HG02678 (cell line): ENCODE measurements at regions not wholly inside any gene's neighbourhood (a gene's known extent, or its start where the extent isn't known, plus 50 kb on each side); places are given as distances from the start of the nearest gene placed in this dataset.

Source experiments
- ATAC-seq: cut with Tn5 transposase; IDR thresholded peaks from one replicate; pipeline ENCODE4 v1.9.1; 2021; ENCODE audit warnings: mild to moderate bottlenecking, moderate library complexity; ENCODE audit not compliant: unreplicated experiment

DNA sequence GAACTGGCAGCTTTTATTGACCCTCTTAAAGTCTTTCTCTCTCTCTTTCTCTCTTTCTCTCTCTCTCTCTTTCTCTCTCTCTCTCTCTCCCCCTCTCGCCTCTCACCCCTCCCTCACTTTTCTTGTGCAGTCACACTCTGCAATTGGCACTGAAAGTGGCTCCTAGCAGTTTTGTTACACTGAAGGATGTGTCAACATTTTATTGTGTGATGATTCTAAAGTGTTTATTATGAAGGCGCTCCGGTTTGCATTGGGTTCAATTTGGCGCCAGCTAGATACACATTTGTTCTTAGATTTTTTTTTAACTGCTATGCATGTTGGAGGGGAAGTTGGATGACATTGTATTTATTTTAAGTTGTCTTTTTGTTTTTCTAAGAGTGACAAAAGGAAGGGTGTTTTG lies 64.0 kb upstream of the CHRM3 start:
- ATAC-seq = no peak

DNA sequence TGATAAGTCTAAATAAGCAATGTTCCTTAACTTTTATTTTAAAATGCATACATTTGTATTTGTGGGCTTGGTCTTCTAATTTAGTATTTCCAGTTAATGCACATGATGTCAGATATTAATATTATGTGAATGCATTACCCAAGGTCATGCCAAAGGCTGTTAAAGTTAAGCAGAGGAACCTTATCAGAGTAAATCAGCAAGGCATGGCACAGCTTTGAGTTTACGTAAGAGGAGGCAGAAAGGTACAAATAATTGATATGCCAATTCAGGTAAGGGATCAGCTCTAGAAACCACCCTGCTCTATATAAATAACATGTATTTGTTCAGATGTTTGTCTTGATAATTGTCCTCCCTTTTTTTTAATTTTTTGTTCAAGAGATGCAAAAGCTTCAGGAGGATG lies 64.5 kb upstream of the CHRM3 start:
- no peak for ATAC-seq

DNA sequence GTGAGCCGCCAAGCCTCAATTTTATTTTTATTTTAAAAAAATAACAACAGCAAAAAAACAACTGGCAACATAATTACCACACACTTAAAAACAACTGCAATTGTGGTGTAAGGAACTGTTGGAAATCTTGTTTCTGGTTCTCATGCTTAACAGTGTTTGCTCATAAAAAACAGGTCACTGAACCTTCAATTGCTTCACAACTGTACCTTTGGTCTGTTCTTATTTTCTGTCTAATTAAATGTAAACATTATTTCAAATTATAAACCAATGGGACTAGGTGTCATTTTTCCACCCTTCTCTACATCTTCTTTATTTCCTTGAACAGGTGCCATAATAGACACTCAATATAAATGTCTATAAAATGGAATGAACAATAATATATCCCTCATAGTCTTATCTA lies 68.4 kb upstream of the CHRM3 start:
- no peak for ATAC-seq

DNA sequence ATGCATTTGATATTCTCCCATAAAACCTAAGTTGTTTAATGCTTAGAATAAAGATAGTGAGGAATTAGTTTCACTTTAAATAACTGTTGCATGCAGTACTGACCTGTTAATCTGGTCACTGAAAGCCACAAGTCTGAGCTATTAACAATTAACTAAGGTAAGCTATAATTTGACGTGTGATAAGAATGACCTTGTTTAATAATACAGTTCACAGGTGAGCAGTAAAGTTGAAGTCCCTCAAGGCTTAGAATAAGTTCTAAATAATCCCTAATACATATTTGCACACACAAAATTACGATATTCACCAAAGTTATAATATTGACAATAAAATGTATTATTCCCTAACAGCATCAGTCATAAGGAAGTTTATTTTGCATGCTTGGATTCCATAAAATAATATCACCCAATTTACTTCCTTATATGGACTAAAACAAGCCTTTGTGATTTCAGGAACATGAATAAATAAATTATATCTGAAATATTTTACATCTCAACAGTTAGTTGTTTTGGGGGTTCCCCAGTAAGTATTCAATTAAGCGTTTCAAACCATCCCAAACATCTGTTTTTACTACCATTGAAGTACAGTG lies 70.6 kb upstream of the CHRM3 start:
- ATAC-seq = no peak

DNA sequence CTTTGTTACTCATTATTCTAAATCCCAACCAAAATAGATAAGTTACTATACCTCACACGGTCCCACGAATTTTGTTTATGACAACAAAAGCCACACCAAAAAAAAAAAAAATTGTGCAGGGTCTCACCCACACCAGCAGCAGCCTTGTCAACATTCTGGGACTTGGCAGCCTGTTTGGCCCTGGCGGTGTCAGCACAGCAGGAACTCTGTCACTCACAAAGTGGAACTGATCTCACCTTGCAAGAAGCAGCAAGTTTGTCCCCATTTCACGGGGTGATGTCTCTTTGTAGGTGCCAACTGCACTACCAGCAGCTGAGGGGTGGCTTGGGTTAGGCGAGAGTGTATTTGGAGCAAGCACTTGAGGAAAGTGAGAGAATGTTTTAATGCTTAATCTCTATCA lies 75.0 kb upstream of the CHRM3 start:
- ATAC-seq = no peak

DNA sequence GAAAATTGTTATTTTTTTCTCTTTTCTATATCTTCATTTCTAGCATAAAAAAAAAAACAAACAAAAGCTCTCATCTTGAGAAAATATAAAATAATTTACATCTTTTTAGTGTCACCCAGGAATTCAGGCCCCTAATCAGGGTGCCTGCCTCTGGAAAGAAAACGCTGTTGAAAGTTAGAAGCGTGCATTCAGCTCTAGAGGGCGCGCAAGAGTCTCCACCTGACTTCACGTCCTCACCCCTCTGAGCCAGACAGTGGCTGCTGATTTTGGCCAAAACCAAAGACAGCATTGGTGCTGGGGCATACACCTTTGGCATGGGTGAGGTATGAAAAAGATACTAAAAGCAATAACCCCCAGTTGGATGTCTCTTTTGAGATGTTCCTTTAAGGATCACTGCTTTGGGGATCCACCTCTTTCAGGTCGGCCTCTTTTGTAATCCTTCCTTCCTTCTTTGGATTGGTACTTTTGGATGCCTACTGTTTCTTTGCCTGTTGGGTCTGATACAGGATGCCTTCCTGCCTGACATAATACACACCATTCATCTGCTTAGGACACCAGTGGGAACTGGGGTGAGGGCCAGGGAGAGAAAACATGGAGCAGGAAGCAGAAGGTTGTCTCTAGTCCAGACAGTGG lies 77.6 kb upstream of the CHRM3 start:
- ATAC-seq = peak; percentile 52

DNA sequence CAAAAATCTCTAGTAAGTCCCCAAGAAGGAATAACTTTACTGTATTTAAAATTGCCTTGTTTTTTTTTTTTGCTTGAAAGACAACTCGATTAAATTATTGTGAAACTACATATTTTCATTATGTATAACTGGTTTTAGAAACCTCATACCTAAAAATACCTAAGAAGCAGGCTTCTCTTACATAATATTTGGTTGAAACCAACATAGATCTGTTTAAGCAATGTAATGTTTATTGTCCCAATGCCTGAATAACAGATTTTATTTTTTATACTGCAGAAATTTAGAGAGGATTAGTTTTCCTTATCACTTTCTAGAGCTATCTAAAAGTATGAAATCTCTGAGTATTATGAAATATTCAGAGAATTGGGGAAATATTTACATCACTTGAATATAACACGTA lies 78.5 kb upstream of the CHRM3 start:
- no peak for ATAC-seq

DNA sequence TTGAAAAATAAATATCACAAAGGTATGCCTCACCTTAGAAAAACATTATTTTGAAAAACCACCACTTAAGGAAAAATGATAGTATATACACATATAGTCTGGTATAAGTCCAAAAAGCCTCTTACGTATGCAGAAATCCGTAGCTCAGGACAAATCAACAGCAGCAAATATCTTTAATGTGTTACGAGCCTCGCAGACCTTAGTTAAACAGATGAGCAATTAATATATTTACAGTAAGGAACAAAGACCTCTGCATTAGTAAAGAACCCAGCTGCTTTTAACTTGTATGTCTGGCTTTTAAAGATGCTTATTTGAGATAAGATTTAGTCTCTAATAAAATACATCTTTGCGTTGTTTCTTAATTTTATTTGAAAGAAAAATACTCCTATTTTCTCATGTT lies 79.9 kb upstream of the CHRM3 start:
- no peak for ATAC-seq

DNA sequence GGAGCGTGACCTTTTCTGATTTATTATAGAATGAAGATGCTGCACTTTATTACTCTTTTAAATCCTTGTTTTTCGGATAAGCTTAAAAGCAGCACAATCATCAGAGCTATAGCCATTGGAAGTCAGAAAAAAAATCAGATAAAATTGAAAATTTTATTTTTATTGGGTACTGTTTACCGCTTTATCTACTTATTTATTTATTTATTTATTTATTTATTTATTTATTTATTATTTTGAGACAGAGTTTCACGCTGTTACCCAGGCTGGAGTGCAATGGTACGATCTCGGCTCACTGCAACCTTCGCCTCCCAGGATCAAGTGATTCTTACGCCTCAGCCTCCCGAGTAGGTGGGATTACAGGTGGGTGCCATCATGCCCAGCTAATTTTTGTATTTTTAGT lies 83.1 kb upstream of the CHRM3 start:
- no peak for ATAC-seq

DNA sequence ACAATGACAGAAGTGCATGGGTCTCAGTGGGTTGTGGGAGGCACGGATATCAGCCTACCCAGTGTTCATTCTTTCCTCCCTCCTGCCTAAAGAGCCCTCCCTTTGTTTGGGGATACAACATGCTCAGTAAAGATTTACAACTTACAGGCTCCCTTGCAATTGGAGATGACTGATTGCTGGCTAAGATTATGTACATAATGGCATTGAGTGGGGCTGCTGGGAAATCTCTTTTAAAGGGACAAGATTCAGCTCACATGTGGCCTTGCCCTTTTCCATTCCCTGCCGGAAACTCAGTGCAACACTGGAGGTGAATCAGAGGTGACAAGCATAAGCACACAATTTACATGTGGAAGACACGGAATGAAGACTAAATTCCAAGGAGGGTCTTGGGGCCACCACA lies 83.7 kb upstream of the CHRM3 start:
- no peak for ATAC-seq

DNA sequence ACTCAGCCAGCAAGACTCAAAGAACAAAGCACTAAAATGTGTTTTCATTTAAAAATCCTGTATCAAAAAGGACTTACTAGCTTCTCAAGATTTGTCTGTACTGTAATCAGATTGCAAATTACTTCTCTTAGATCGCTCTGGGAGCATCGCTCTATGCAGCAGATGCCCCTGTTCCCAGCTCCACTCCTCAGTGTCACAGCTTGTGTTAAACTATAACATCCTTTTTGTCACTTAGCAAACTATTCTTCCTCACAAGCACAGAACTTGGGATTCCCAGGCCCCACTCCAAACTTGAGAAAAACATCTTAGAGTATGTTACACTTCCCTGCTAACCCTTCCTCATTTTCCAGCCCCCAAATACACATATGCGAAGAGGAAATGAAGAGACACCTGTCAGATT lies 85.1 kb upstream of the CHRM3 start:
- ATAC-seq = no peak

DNA sequence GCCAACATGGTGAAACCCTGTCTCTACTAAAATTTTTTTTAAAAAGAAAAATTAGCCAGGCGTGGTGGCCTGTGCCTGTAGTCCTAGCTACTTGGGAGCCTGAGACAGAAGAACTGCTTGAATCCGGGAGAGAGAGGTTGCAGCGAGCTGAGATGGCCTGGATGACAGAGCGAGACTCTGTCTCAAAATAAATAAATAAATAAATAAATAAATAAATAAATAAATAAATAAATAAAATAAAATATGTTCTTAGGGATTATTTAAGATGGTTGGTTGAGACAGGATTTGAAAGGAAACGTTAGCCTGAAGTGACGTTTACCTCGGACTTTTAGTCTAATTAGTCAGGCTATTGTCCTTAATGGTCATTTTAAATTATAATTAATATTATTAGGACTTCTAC lies 88.5 kb upstream of the CHRM3 start:
- ATAC-seq = no peak

DNA sequence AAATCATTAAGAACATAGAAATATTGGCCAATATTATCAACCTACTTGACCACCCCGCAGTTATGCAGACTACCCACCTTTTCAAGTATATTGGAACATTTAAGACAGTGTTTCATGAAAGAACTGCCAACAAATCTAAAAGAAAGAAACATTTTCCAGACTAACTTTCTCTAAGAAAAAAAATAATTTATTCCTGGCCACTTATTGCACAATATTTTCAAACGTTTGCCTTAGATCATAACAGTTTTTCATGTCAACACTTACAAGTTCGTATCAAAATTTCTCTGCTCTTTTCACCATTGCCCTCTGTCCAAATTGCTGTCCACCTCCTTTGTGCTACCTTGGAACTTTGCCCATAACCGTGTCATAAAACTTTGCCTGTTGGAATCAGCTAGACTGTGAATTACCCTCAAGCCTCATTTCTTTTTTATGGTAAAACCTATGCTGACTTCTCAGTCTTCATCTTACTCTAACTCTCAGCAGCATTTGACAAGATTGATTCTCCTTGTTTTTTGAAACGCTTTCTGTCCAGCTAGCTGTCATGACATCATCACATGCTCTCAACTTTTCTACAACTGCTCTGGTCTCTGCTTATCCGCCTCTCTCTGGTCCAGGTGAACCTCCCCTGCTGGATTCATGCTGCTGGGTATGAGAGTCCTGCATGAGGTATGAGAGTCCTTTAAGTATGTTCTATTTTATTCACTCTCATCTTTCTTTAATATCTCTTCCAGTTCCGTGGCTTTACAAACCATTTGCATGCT lies 92.8 kb upstream of the CHRM3 start:
- no peak for ATAC-seq

DNA sequence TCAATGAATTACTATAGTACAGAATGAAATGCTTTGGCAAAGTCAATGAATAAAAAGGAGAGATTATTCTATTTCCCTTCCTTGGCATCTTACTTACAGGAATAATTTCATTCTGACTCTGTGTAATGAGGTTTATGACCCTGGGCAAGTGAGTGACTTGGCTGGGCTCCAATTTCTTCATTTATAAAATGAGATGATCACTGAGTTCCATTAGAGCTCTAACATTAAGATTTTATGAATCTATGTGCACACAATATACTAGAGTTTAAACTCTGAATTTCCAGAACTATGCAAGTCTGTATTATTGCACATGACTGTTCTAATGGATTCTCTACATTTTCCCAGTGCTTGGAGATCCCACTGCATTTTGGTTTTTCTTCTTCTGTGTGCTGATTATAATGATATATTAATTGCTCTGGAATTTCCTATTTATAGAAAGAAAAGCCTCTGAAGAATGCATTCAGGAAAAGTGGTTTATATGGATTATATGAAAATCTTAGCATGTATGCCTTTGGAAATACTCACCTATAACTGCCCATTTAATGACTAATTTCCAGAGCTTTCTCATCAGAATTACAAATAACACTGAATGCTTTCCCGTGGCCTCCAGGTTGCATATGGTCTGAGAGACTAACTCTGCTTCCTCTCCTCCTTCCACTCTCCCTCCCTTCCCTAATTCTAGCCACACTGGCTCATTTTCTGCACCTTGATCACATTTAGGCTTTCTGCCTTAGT lies 97.4 kb upstream of the CHRM3 start:
- ATAC-seq = no peak

DNA sequence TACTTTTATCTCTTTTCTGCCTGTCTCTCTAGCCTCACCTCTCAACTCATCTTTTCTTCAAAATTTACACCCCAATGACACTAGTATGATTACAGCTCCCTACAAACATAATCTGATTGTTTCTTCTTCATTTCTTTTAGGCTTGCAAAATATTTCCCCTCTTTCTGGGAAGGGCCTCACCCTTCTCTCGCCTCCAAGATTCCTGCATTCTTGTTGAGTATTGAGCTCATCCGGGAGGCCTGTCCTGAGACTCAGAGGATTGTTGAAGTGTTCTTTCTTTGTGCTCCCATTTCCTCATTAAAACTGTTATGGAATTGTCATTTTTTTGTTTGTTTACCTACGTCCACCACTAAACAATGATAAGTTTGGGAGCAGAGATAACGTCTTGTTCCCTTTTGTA lies 99.1 kb upstream of the CHRM3 start:
- ATAC-seq = no peak

DNA sequence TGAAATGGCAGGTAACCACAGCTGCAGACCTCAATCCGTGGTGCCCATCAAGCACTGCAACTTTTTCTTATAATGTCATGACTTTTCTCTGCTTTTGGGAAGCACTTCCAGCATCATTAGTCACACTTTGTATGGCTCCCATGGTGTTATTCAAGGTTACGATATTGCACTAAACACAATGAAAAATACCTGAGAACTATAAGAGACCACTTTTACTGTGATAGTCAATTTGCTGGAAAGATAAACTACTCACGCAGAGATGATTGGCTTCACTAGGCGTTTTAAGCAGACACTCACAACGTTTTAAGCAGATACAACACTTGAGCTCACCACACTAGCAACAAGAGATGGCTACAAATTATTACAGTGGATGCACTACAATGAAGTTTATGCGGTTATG lies 103.2 kb upstream of the CHRM3 start:
- ATAC-seq = no peak

DNA sequence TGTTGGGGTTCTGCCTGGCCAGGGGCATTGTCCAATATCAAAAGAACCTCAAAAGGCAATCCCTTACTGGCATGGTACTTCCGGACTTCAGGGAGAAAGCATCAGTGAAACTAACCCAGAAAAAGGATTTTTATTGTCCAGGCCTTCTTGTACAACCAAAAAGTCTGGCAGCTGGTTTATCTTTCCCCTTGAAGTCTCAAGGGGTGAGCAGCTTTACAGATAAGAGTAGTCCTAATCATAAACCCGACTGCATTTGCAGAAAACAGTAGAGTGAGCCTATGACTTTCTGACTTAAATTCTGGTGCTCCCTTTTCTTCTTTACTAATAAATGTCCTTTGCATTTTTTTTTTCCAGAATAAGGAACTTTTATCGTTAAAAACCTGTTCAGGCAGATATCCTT lies 104.0 kb upstream of the CHRM3 start:
- no peak for ATAC-seq

DNA sequence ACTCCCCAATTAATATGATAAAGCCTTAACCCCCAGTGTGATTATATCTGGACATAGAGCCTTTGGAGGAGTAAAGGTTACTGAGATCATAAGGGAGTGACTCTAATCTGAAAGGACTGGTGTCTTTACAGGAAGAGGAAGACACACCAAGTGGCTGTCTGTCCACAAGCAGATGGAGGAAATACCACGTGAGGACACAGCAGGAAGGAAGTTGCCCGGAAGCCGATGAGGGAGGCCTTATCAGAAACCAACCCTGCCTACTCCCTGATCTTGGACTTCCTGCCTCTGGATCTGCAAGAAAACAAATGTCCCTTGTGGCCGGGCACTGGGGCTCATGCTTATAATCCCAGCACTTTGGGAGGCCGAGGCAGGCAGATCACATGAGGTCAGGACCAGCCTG lies 110.3 kb upstream of the CHRM3 start:
- ATAC-seq = no peak

DNA sequence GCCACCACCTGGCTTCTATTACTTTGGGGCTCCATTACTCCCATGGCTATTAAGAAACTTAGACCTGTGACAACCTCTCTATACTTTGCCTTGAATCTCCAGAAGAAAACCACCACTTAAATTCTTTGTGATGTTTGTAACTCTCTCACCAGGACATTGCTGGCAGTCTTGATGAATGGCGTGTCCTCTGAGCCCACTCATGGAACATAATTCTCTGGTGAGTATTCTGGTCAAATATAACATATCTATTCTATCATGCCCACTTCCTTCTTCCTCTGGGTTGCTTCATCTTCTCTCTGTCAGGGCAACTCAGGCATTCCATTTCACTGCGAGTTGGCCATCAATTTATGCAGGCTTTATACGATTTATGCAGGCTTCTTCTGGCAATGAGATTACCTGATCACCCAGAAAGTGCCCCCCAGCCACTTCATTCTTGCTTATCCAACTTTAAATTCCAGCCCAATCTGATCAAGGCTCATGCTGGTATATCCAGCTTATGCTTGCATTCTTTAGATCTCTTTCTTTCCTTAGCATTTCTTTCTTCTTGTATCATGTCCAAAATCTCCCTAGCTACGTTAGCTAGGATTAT lies 112.0 kb upstream of the CHRM3 start:
- no peak for ATAC-seq

DNA sequence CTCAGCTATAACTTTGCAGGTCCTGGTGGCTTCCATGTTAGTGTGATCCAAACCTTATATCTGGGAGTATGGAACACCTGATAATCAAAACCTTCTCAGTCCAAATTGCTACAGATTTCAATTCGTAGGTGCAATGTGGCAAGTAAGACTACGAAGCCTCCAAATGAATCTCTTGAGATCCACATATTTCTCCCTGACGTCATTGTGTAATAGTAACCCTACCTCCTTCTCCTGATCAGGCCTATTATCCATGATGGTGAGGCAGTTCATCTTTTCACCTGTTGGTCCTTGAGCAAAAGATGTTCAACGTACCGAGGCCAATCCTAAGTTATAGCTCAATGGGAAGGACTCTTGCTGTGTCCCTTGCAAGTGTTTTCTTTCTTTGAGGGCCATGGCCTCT lies 115.9 kb upstream of the CHRM3 start:
- ATAC-seq = no peak

DNA sequence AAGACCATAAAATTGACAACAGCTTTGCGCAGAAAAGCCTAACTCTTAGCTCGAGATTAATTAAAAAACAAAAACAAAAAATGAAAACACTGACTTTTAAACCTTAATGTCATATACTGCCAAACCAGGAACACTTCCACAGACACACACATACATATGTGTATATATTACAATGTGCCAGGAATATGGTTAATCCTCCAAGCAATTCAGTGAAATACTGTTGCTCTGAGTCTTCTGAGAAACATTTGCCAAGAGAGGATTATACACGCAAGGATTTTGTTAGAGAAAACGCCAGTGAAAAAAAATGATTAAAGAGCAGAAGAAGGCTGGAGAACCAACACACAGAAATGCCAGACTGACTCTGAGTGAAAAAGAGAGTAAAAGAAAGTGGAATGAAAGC lies 116.7 kb upstream of the CHRM3 start:
- no peak for ATAC-seq

DNA sequence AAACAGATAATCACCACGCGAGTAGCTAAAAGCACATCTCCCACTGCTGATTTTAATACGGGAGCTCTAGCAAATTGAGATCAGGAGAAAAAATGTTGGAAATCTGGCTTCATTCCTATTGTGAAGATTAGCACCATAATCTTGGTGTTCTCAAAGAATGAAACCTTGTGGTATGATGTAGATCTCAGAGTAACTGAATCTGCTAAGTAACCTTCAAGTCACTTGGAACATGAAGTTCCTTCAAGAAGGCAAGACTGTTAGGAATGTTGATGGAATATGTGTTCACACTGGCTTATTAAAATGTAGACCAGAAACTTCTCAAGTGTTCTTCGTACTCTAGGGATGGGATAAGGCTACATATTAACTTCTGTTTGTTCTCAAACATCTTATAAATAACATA lies 117.4 kb upstream of the CHRM3 start:
- ATAC-seq = no peak
